SK-N-MC (cell line): ENCODE measurements at regions not wholly inside any gene's neighbourhood (a gene's known extent, or its start where the extent isn't known, plus 50 kb on each side); places are given as distances from the start of the nearest gene placed in this dataset.

Source experiments
- EZH2 ChIP-seq: fragments of 200-600 bp; sonication (generic); IDR thresholded peaks from one replicate; pipeline ENCODE4 v1.6.1; 2017; ENCODE audit warnings: antibody characterized with exemption
- POLR2AphosphoS5 ChIP-seq: IDR thresholded peaks from 2 replicates; pipeline ENCODE4 v1.6.1; 2012; ENCODE audit warnings: mild to moderate bottlenecking, low read depth, low read length, borderline replicate concordance

GRCh38 chr5:112512901-112513300, 93.8 kb upstream of the EPB41L4A start:
- no peak for TF ChIP-seq EZH2
- no peak for TF ChIP-seq POLR2AphosphoS5
